ENCODE measurements at regions not wholly inside any gene's neighbourhood (a gene's known extent, or its start where the extent isn't known, plus 50 kb on each side); places are given as distances from the start of the nearest gene placed in this dataset.

GRCh38 chr18:42296723-42297122 is 341.7 kb downstream of the PIK3C3 start:
- no peaks in the 10 kb centered on the region for H3K36me3 ChIP-seq (replicated peaks in 1 of 2; ENCODE audit: control insufficient read depth in 1 of 2, insufficient read depth in 2 of 2, low read length in 1 of 2)
- no peak overlapping the region for H2AFZ ChIP-seq (ENCODE audit: low read depth)
- no peak for DNase-seq
- no peaks in the 10 kb centered on the region for H3K27me3 ChIP-seq (ENCODE audit: insufficient read depth)
- H4K20me1 ChIP-seq (ENCODE audit: insufficient read depth), result no peaks in the 10 kb centered on the region
- ChIA-PET POLR2A (no interaction called here), CTCF (interaction anchor here (1.0 to 5.1 kb wide), 6 partner anchors 73 to 1268 kb away, joined by 3 to 59 read pairs (median 4); no protein-coding TSS in a partner anchor)
- no peaks in the 10 kb centered on the region for H3K9me2 ChIP-seq
- TF ChIP-seq REST (IDR thresholded peaks at IDR 0.05; ENCODE audit: low read depth, low read length) (peak; percentile 87), TCF12 (IDR thresholded peaks at IDR 0.05) (no peak), EZH2phosphoT487 (IDR thresholded peaks at IDR 0.05; ENCODE audit: borderline replicate concordance, low read depth) (no peak)
- no peak overlapping the region for H3K9ac ChIP-seq
- H3K27ac ChIP-seq (ENCODE audit: low read depth in 2 of 2, low read length in 1 of 2), result no peak overlapping the region
- H3K79me2 ChIP-seq (ENCODE audit: insufficient read depth), result no peaks in the 10 kb centered on the region
- H3F3A ChIP-seq (replicated peaks; ENCODE audit: insufficient read depth), result no peaks in the 10 kb centered on the region
- H3K9me3 ChIP-seq, result no peaks in the 10 kb centered on the region
- no peak overlapping the region for H3K4me3 ChIP-seq (ENCODE audit: low read depth in 2 of 2, low read length in 1 of 2)
- H3K4me2 ChIP-seq, result no peak overlapping the region
- no peaks in the 10 kb centered on the region; a peak in 1 of 4 replicates for H3K4me1 ChIP-seq (ENCODE audit: control insufficient read depth in 1 of 2, insufficient read depth in 2 of 2, low read depth in 1 of 2, low read length in 1 of 2)

- CTCF ChIA-PET, result interaction anchor here (0.6 to 5.3 kb wide), 60 partner anchors 9 to 1288 kb away, joined by 3 to 62 read pairs (median 3); partner anchors contain the start of gene SYT4
- POLR2A ChIA-PET, result no interaction called here
- Histone ChIP-seq H2AFZ (ENCODE audit: low read depth) (no peak overlapping the region), H3K4me3 (ENCODE audit: low read depth in 2 of 2, low read length in 1 of 2) (no peak overlapping the region), H4K20me1 (ENCODE audit: insufficient read depth) (no peaks in the 10 kb centered on the region), H3F3A (replicated peaks; ENCODE audit: insufficient read depth) (no peaks in the 10 kb centered on the region), H3K27ac (ENCODE audit: low read depth in 2 of 2, low read length in 1 of 2) (no peak overlapping the region), H3K27me3 (ENCODE audit: insufficient read depth) (no peaks in the 10 kb centered on the region), H3K4me2 (no peak overlapping the region), H3K4me1 (ENCODE audit: control insufficient read depth in 1 of 2, insufficient read depth in 2 of 2, low read depth in 1 of 2, low read length in 1 of 2) (no peaks in the 10 kb centered on the region; a peak in 1 of 4 replicates), H3K9ac (no peak overlapping the region), H3K36me3 (replicated peaks in 1 of 2; ENCODE audit: control insufficient read depth in 1 of 2, insufficient read depth in 2 of 2, low read length in 1 of 2) (no peaks in the 10 kb centered on the region), H3K9me3 (no peaks in the 10 kb centered on the region), H3K79me2 (ENCODE audit: insufficient read depth) (no peaks in the 10 kb centered on the region), H3K9me2 (no peaks in the 10 kb centered on the region)
- 54% methylated on average over 15 of the region's 15 CpGs for WGBS (ENCODE audit: low lambda C conversion rate)
- TF ChIP-seq GATA2 (CRISPR knock-in tag; IDR thresholded peaks at IDR 0.05), result peak; percentile 57
- TF ChIP-seq RXRA (IDR thresholded peaks at IDR 0.05; ENCODE audit: borderline replicate concordance, low read depth), result no peak
- TF ChIP-seq NFIC (IDR thresholded peaks at IDR 0.05; ENCODE audit: borderline replicate concordance), result no peak
- peak in 1 of 2 experiments; percentile 33; a peak in 1 of 4 replicates for TF ChIP-seq EP300 (IDR thresholded peaks at IDR 0.05; ENCODE audit: borderline replicate concordance in 1 of 2, low read depth in 1 of 2, low read length in 1 of 2)
- TF ChIP-seq YY1 (IDR thresholded peaks at IDR 0.05; ENCODE audit: low read depth), result no peak
- TF ChIP-seq CTCF (IDR thresholded peaks at IDR 0.05), result peak; percentile 96
- TF ChIP-seq ELF1 (IDR thresholded peaks at IDR 0.05), result no peak
- peak; percentile 88 for TF ChIP-seq SMC3 (IDR thresholded peaks at IDR 0.05; ENCODE audit: low read depth, low read length)
- no peak for TF ChIP-seq USF1 (IDR thresholded peaks at IDR 0.05; ENCODE audit: borderline replicate concordance, low read depth)
- no peak for TF ChIP-seq FOXJ3 (CRISPR knock-in tag; IDR thresholded peaks at IDR 0.05)
- TF ChIP-seq RAD21 (IDR thresholded peaks at IDR 0.05; ENCODE audit: low read length), result peak; percentile 93
- TF ChIP-seq RCOR1 (IDR thresholded peaks at IDR 0.05; ENCODE audit: low read length), result 0 out of 2 replicates have a peak, but pooled peaks have one; percentile 32
- TF ChIP-seq JUND (IDR thresholded peaks at IDR 0.05), result no peak
- peak; percentile 62 for DNase-seq
These were observed 344.0 kb downstream of the PIK3C3 start for GRCh38 chr18:42298759-42299675.
